Body of pancreas (tissue), 4 donors: ENCODE measurements at regions not wholly inside any gene's neighbourhood (a gene's known extent, or its start where the extent isn't known, plus 50 kb on each side); places are given as distances from the start of the nearest gene placed in this dataset.

Experiments used
- CTCF ChIP-seq, 7 experiments: fragments of 450-650 bp in 4 of 7; fragments of 200-600 bp in 3 of 7; sonication (generic) in 3 of 7; IDR thresholded peaks; one replicate each; pipeline ENCODE4 v1.5.1; 2016 to 2019; ENCODE audit warnings: antibody characterized with exemption in 7 of 7
- POLR2A ChIP-seq, 3 donors: fragments of 450-650 bp; IDR thresholded peaks; one replicate each; pipeline ENCODE4 v1.6.1; 2016; ENCODE audit warnings: antibody characterized with exemption in 3 of 3, mild to moderate bottlenecking in 2 of 3

- TF ChIP-seq CTCF (IDR thresholded peaks at IDR 0.05) (no peak), POLR2A (IDR thresholded peaks at IDR 0.05) (no peak)
Measured at GRCh38 chr15:85973584-85974347, 105.9 kb upstream of the AGBL1 start.
